Adrenal gland (tissue), 9 donors: ENCODE measurements at regions not wholly inside any gene's neighbourhood (a gene's known extent, or its start where the extent isn't known, plus 50 kb on each side); places are given as distances from the start of the nearest gene placed in this dataset.

Experiments
- DNase-seq, 7 donors: peaks; one replicate each; pipeline ENCODE4 v3.0.0-alpha.2; 2019 to 2020
- H3K27ac ChIP-seq, 5 donors: fragments of 200-600 bp; sonication (generic) in 4 of 5; 1 replicate in 3 of 5; 2 replicates in 2 of 5; pipeline versions ENCODE4 v1.5.1 to v1.8.0; 2016 to 2020; ENCODE audit warnings: mild to moderate bottlenecking in 1 of 5
- H3K27me3 ChIP-seq: fragments of 200-600 bp; 2 replicates; pipeline ENCODE4 v1.8.0; 2021
- H3K36me3 ChIP-seq, 2 donors: fragments of 200-600 bp; replicated peaks in 1 of 2; 1 replicate in 1 of 2; 2 replicates in 1 of 2; pipeline versions ENCODE4 v1.5.1 to v1.8.0; 2018 to 2022
- H3K4me1 ChIP-seq, 2 donors: fragments of 200-600 bp; replicated peaks in 1 of 2; 1 replicate in 1 of 2; 2 replicates in 1 of 2; pipeline versions ENCODE4 v1.5.1 to v1.8.0; 2018 to 2021
- H3K4me3 ChIP-seq, 4 donors: fragments of 200-600 bp; sonication (generic) in 3 of 4; one replicate each; pipeline ENCODE4 v1.5.1; 2016 to 2018
- H3K9me3 ChIP-seq, 3 donors: fragments of 200-600 bp; sonication (generic) in 1 of 3; replicated peaks in 1 of 3; 1 replicate in 2 of 3; 2 replicates in 1 of 3; pipeline versions ENCODE4 v1.5.1 to v1.8.0; 2016 to 2021
- CTCF ChIP-seq, 6 experiments: fragments of 450-650 bp in 4 of 6; fragments of 200-600 bp in 2 of 6; sonication (generic) in 1 of 6; IDR thresholded peaks; 1 replicate in 5 of 6; 2 replicates in 1 of 6; pipeline versions ENCODE4 v1.5.1 to v1.8.0; 2016 to 2021; ENCODE audit warnings: antibody characterized with exemption in 6 of 6, mild to moderate bottlenecking in 2 of 6, moderate library complexity in 1 of 6
- POLR2A ChIP-seq, 2 donors: fragments of 450-650 bp; IDR thresholded peaks; one replicate each; pipeline ENCODE4 v1.6.1; 2017; ENCODE audit warnings: antibody characterized with exemption in 2 of 2, mild to moderate bottlenecking in 2 of 2, moderate library complexity in 1 of 2
- WGBS, 4 donors: extraction: QIAGEN DNeasy Blood & Tissue Kit in 2 of 4; methylation state at CpG; one replicate each; pipeline versions ENCODE4 v1.1.5 to v1.1.7; 2013 to 2017; 5-methylcytosine and 5-hydroxymethylcytosine counted together
- intact Hi-C, 2 donors: fragments of 100-400 bp; cut with DNase I; formaldehyde crosslinking; loops; one replicate each; pipeline versions ENCODE4 v1.14.1 to v1.15.0; 2022 to 2023
- donor health status: healthy with polysubstance abuse.
- donor health status: Bipolar disorder and iron deficiency.
- donor health status: DM: yes; HTN: yes; CAD: no.
- donor health status: DM: no; HTN: no; CAD: no.
- donor health status: DM: no; HTN: no; CAD: no.

- no peaks in the 10 kb centered on the region for H3K36me3 ChIP-seq
- no peak for DNase-seq
- no peak for TF ChIP-seq POLR2A (IDR thresholded peaks at IDR 0.05)
- TF ChIP-seq CTCF (IDR thresholded peaks at IDR 0.05): no peak
- H3K27ac ChIP-seq: no peak overlapping the region
- no peaks in the 10 kb centered on the region for H3K27me3 ChIP-seq
- WGBS, 4 donors: 65 to 79% (median 72%) methylated on average over 6 of the region's 6 CpGs
- no peaks in the 10 kb centered on the region for H3K4me1 ChIP-seq
- no peaks in the 10 kb centered on the region for H3K9me3 ChIP-seq
- no peak overlapping the region for H3K4me3 ChIP-seq
- intact Hi-C loops: no loop called here
These were observed 1131.7 kb upstream of the LRRTM1 start for GRCh38 chr2:81436256-81436655.

GRCh38 chr2:81412681-81413080, 1108.1 kb upstream of the LRRTM1 start:
- Histone ChIP-seq H3K4me3 (no peak overlapping the region), H3K4me1 (no peaks in the 10 kb centered on the region), H3K36me3 (no peaks in the 10 kb centered on the region), H3K9me3 (no peaks in the 10 kb centered on the region), H3K27ac (no peak overlapping the region), H3K27me3 (no peaks in the 10 kb centered on the region)
- DNase-seq: no peak
- intact Hi-C loops: no loop called here
- TF ChIP-seq CTCF (IDR thresholded peaks at IDR 0.05): no peak
- WGBS, 4 donors: 77 to 89% (median 81%) methylated on average over 3 of the region's 3 CpGs

GRCh38 chr2:81403508-81403907, 1099.0 kb upstream of the LRRTM1 start:
- Histone ChIP-seq H3K27me3 (no peaks in the 10 kb centered on the region), H3K4me3 (no peak overlapping the region), H3K27ac (no peak overlapping the region), H3K4me1 (no peaks in the 10 kb centered on the region), H3K36me3 (no peaks in the 10 kb centered on the region), H3K9me3 (no peaks in the 10 kb centered on the region)
- 42 to 87% (median 84%) methylated on average over 2 of the region's 2 CpGs for WGBS, 4 donors
- TF ChIP-seq CTCF (IDR thresholded peaks at IDR 0.05) (no peak), POLR2A (IDR thresholded peaks at IDR 0.05) (no peak)
- intact Hi-C loops: no loop called here
- no peak for DNase-seq

GRCh38 chr2:81396417-81397019, 1092.0 kb upstream of the LRRTM1 start:
- intact Hi-C loops: no loop called here
- Histone ChIP-seq H3K27ac (no peak overlapping the region), H3K9me3 (no peaks in the 10 kb centered on the region), H3K4me1 (no peaks in the 10 kb centered on the region), H3K4me3 (no peak overlapping the region), H3K27me3 (no peaks in the 10 kb centered on the region), H3K36me3 (no peaks in the 10 kb centered on the region)
- WGBS, 4 donors: 91 to 97% (median 96%) methylated on average over 4 of the region's 4 CpGs
- DNase-seq: no peak
- TF ChIP-seq CTCF (IDR thresholded peaks at IDR 0.05): no peak
- TF ChIP-seq POLR2A (IDR thresholded peaks at IDR 0.05): no peak
